Lower leg skin (tissue), 4 donors: ENCODE measurements at regions not wholly inside any gene's neighbourhood (a gene's known extent, or its start where the extent isn't known, plus 50 kb on each side); places are given as distances from the start of the nearest gene placed in this dataset.

Experiments used
- DNase-seq, 2 donors: peaks; one replicate each; pipeline ENCODE4 v3.0.0-alpha.2; 2019; ENCODE audit warnings: low spot score in 2 of 2
- H3K4me3 ChIP-seq: fragments of 200-600 bp; sonication (generic); 2 replicates; pipeline ENCODE4 v1.5.1; 2017; ENCODE audit warnings: mild to moderate bottlenecking, low read depth; ENCODE audit not compliant: poor library complexity, severe bottlenecking
- POLR2A ChIP-seq, 2 donors: fragments of 450-650 bp; IDR thresholded peaks; one replicate each; pipeline ENCODE4 v1.6.1; 2016 to 2017; ENCODE audit warnings: antibody characterized with exemption in 2 of 2, mild to moderate bottlenecking in 1 of 2, moderate library complexity in 1 of 2
- WGBS, 2 donors: methylation state at CpG; one replicate each; pipeline ENCODE4 v1.1.5; 2018; 5-methylcytosine and 5-hydroxymethylcytosine counted together
- intact Hi-C: fragments of 100-400 bp; cut with DNase I; formaldehyde crosslinking; loops from one replicate; pipeline ENCODE4 v1.15.0; 2023; ENCODE audit warnings: low total_unique reads
- TF ChIP-seq, protein P1 (sequence below), 3 donors: fragments of 450-650 bp; IDR thresholded peaks; one replicate each; pipeline ENCODE4 v1.5.1; 2016; ENCODE audit warnings: antibody characterized with exemption in 3 of 3, mild to moderate bottlenecking in 3 of 3, moderate library complexity in 2 of 3

DNA sequence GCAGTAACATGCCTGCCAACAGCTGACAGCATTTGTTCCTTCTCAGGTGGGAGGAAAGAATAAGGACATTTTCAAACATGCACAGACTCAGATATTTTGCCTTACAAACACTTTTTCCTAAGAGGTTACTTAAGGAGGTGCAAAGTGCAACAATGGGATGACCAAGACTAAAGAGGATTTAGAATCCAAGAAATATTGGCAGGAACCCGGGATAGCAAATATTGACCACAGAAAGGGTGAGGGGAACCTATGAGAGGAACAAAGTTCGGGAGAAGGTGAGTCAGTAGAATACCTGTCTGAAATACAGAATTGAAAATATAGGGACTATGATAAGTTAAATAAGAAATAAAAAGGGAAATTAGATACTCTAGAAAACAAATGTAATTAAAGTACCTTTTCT is 321.9 kb upstream of the EMCN start:
- H3K4me3 ChIP-seq: no peak overlapping the region
- TF ChIP-seq POLR2A (IDR thresholded peaks at IDR 0.05): no peak
- TF ChIP-seq, protein P1, sequence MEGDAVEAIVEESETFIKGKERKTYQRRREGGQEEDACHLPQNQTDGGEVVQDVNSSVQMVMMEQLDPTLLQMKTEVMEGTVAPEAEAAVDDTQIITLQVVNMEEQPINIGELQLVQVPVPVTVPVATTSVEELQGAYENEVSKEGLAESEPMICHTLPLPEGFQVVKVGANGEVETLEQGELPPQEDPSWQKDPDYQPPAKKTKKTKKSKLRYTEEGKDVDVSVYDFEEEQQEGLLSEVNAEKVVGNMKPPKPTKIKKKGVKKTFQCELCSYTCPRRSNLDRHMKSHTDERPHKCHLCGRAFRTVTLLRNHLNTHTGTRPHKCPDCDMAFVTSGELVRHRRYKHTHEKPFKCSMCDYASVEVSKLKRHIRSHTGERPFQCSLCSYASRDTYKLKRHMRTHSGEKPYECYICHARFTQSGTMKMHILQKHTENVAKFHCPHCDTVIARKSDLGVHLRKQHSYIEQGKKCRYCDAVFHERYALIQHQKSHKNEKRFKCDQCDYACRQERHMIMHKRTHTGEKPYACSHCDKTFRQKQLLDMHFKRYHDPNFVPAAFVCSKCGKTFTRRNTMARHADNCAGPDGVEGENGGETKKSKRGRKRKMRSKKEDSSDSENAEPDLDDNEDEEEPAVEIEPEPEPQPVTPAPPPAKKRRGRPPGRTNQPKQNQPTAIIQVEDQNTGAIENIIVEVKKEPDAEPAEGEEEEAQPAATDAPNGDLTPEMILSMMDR (IDR thresholded peaks at IDR 0.05): no peak
- intact Hi-C loops: no loop called here
- WGBS, 2 donors: 91 to 94% methylated on average over 2 of the region's 2 CpGs
- DNase-seq: no peak

DNA sequence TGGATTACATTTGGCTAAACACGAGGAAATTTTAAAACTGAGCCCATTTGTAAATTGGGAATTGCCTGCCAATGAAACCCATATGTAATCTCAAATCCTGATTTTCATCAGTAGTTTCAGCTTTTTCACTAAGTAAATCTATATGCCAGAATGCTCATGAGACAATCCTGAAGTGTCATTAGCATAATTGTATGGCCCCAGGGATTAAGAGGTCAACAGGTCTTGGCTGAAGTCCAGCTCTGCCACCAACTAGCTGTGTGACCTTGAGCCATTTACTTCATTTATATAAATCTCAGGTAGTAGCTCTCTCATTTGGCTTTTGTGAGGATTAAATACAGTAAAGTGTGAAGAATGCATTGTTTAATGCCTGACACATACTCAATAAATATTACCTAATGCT is 320.5 kb upstream of the EMCN start:
- H3K4me3 ChIP-seq: no peak overlapping the region
- intact Hi-C loops: no loop called here
- TF ChIP-seq, protein P1 (IDR thresholded peaks at IDR 0.05): no peak
- no peak for TF ChIP-seq POLR2A (IDR thresholded peaks at IDR 0.05)
- 54 to 55% methylated on average over 1 of the region's 1 CpG for WGBS, 2 donors
- DNase-seq: no peak

DNA sequence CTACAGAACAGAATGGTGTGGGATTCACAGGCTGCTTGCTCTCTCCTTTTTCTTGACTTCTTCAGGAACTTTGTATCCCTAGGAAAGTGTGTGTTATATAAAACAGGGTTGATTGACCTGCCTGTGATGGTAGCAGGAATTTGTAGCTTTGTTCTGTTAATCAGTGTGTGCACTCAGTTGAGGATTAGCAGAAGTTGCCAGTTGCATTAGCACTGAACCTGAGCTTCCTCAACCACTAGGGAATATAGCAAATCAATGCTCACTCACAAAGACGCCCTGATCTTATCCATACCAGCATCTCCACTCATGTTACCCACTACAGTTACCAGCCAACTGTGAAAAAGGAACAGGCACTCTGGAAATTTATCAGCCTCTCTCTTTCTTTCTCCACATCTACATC is 319.1 kb upstream of the EMCN start:
- intact Hi-C loops: no loop called here
- H3K4me3 ChIP-seq: no peak overlapping the region
- no peak for DNase-seq
- 79 to 91% methylated on average over 1 of the region's 1 CpG for WGBS, 2 donors
- TF ChIP-seq, protein P1 (IDR thresholded peaks at IDR 0.05): no peak
- TF ChIP-seq POLR2A (IDR thresholded peaks at IDR 0.05): no peak

DNA sequence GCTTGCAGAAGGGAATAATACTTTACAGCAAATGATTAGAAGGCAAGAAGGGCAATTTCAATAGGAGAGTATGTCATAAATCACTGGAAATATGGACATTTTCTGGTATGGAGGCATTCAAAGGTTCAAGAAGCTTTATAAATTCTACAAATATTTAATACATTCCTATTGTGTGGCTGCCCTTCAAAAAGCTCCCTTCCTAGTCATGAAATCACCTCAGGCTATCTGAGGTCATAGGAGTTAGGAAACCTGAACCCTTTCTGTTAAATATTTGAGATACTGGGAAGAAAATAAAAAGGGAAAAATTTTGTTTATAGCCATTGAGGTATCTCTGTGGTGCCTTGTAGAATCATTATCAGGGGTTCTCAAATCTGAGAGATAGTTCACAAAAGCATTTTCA is 316.8 kb upstream of the EMCN start:
- H3K4me3 ChIP-seq: no peak overlapping the region
- TF ChIP-seq, protein P1 (IDR thresholded peaks at IDR 0.05): no peak
- TF ChIP-seq POLR2A (IDR thresholded peaks at IDR 0.05): no peak
- intact Hi-C loops: no loop called here
- DNase-seq: no peak

DNA sequence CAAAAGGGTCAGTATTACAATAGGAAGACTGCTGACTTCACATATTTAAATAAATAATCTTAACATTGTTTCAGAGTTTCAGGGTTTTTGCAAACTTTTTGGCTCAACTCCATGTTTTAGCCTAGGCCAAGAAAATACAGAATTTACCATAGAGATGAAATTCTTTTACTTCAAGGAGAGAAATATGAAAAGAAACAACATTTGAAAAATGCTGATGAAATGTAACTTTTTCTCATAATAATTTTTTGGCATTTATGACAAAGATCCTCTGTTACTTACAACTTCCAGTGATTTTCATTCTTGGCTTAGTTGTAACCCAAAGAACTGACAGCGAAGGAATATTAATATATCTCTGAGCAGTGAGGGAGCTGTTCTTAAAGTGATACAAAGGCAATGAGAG is 316.1 kb upstream of the EMCN start:
- H3K4me3 ChIP-seq: no peak overlapping the region
- TF ChIP-seq, protein P1 (IDR thresholded peaks at IDR 0.05): no peak
- no peak for TF ChIP-seq POLR2A (IDR thresholded peaks at IDR 0.05)
- WGBS, 2 donors: 53 to 65% methylated on average over 1 of the region's 1 CpG
- no peak for DNase-seq
- intact Hi-C loops: no loop called here

DNA sequence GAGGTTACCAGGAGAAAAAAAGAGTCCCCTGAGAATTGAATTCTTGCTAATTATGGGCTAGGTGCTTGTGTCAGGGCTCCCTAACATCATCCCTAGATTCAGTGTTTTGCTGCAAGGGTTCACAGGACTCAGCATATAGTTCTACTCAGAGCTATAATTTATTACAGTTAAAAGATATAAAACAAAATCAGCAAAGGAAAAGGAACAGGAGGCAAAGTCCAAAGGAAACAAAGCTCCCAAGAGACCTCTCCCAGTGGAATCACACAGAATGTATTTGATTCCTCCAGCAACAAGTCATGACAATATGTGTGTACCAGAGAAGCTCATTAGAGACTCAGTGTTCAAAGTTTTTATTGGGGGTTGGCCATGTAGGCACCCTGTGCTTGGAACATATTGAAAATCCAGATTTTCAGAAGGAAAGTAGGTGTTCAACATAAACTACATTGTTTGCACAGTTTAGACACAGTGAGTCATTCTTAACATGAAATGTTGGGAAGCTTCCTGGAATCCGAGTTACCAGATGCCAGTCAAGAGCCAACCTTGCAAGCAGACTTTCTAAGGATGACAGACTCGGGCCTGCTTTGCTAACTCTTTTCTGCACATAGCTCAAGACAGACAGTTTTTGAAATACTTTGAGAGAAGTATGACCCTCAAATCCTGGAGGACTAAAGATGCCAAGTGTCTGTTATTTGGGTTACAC is 311.3 kb upstream of the EMCN start:
- no peak overlapping the region for H3K4me3 ChIP-seq
- DNase-seq: no peak
- intact Hi-C loops: no loop called here
- 19 to 25% methylated on average over 2 of the region's 2 CpGs for WGBS, 2 donors
- TF ChIP-seq, protein P1 (IDR thresholded peaks at IDR 0.05): no peak
- no peak for TF ChIP-seq POLR2A (IDR thresholded peaks at IDR 0.05)
